CD14-positive monocyte (primary cell): ENCODE measurements at regions not wholly inside any gene's neighbourhood (a gene's known extent, or its start where the extent isn't known, plus 50 kb on each side); places are given as distances from the start of the nearest gene placed in this dataset.

Source experiments
- DNase-seq, 3 donors: peaks; one replicate each; pipeline ENCODE4 v3.0.0-alpha.2; 2011 to 2022
- H2AFZ ChIP-seq: 2 replicates; pipeline ENCODE4 v1.6.0; 2012; ENCODE audit warnings: mild to moderate bottlenecking, low read depth, low read length, inconsistent platforms; ENCODE audit not compliant: insufficient read depth, poor library complexity, severe bottlenecking
- H3K27ac ChIP-seq, 2 donors: 1 replicate in 1 of 2; 2 replicates in 1 of 2; pipeline ENCODE4 v1.5.1; 2012 to 2013; ENCODE audit warnings: low read length in 2 of 2, control low read depth in 1 of 2, inconsistent platforms in 1 of 2, low read depth in 1 of 2, mild to moderate bottlenecking in 1 of 2
- H3K27me3 ChIP-seq, 2 donors: one replicate each; pipeline versions ENCODE4 v1.6.0 to v1.6.1; 2011 to 2013; ENCODE audit warnings: low read length in 2 of 2; ENCODE audit not compliant: control insufficient read depth in 2 of 2, insufficient read depth in 2 of 2
- H3K36me3 ChIP-seq, 2 donors: replicated peaks in 1 of 2; 1 replicate in 1 of 2; 2 replicates in 1 of 2; pipeline versions ENCODE4 v1.5.1 to v1.6.1; 2012 to 2013; ENCODE audit warnings: low read length in 2 of 2, control low read depth in 1 of 2, inconsistent platforms in 1 of 2, mild to moderate bottlenecking in 1 of 2; ENCODE audit not compliant: insufficient read depth in 2 of 2, control insufficient read depth in 1 of 2
- H3K4me1 ChIP-seq, 2 donors: 1 replicate in 1 of 2; 2 replicates in 1 of 2; pipeline versions ENCODE4 v1.5.1 to v1.6.1; 2012 to 2013; ENCODE audit warnings: low read length in 2 of 2, control low read depth in 1 of 2, inconsistent platforms in 1 of 2, mild to moderate bottlenecking in 1 of 2, moderate library complexity in 1 of 2; ENCODE audit not compliant: insufficient read depth in 2 of 2, control insufficient read depth in 1 of 2
- H3K4me2 ChIP-seq: replicated peaks from 2 replicates; pipeline ENCODE3; 2012; ENCODE audit warnings: low read length, moderate library complexity, mild to moderate bottlenecking; ENCODE audit not compliant: poor library complexity, severe bottlenecking; ENCODE audit errors: extremely low read depth
- H3K4me3 ChIP-seq, 3 experiments: fragments of 200-600 bp in 1 of 3; sonication (generic) in 1 of 3; replicated peaks in 1 of 3; 1 replicate in 2 of 3; 2 replicates in 1 of 3; pipeline ENCODE4 v1.5.1; 2011 to 2013; ENCODE audit warnings: low read length in 3 of 3, mild to moderate bottlenecking in 3 of 3, control low read depth in 2 of 3, low read depth in 2 of 3, inconsistent platforms in 1 of 3, moderate library complexity in 1 of 3
- H3K79me2 ChIP-seq: 2 replicates; pipeline ENCODE4 v1.6.0; 2012; ENCODE audit warnings: mild to moderate bottlenecking, control low read depth, inconsistent platforms, low read length, moderate library complexity; ENCODE audit not compliant: insufficient read depth
- H3K9ac ChIP-seq: 2 replicates; pipeline ENCODE4 v1.6.0; 2017; ENCODE audit warnings: low read length, mild to moderate bottlenecking; ENCODE audit not compliant: insufficient read depth, poor library complexity, severe bottlenecking
- H3K9me3 ChIP-seq, 2 donors: replicated peaks in 1 of 2; 1 replicate in 1 of 2; 2 replicates in 1 of 2; pipeline versions ENCODE4 v1.5.1 to v1.6.1; 2012 to 2013; ENCODE audit warnings: low read length in 2 of 2, control low read depth in 1 of 2; ENCODE audit not compliant: control insufficient read depth in 1 of 2, insufficient read depth in 1 of 2
- H4K20me1 ChIP-seq: 2 replicates; pipeline ENCODE4 v1.6.0; 2012; ENCODE audit warnings: mild to moderate bottlenecking, low read length, control low read depth, moderate library complexity; ENCODE audit not compliant: insufficient read depth
- H3K27ac Mint-ChIP-seq, 7 donors: one replicate each; pipeline ENCODE4 v1.8.0; 2020; ENCODE audit warnings: mild to moderate bottlenecking in 7 of 7, mixed read lengths in 7 of 7, moderate library complexity in 6 of 7, inconsistent platforms in 2 of 7
- H3K27me3 Mint-ChIP-seq, 3 donors: one replicate each; pipeline ENCODE4 v1.8.0; 2021 to 2022; ENCODE audit warnings: low read depth in 3 of 3, mild to moderate bottlenecking in 3 of 3, mixed read lengths in 3 of 3, moderate library complexity in 3 of 3, inconsistent platforms in 1 of 3
- H3K36me3 Mint-ChIP-seq, 2 donors: one replicate each; pipeline ENCODE4 v1.8.0; 2020; ENCODE audit warnings: mixed read lengths in 2 of 2, inconsistent platforms in 1 of 2, mild to moderate bottlenecking in 1 of 2
- H3K4me1 Mint-ChIP-seq: one replicate; pipeline ENCODE4 v1.8.0; 2020; ENCODE audit warnings: mild to moderate bottlenecking, mixed read lengths
- H3K4me3 Mint-ChIP-seq, 2 donors: one replicate each; pipeline ENCODE4 v1.8.0; 2020; ENCODE audit warnings: mild to moderate bottlenecking in 2 of 2, mixed read lengths in 2 of 2, moderate library complexity in 1 of 2
- H3K9me3 Mint-ChIP-seq, 7 donors: one replicate each; pipeline ENCODE4 v1.8.0; 2020 to 2022; ENCODE audit warnings: mixed read lengths in 7 of 7, mild to moderate bottlenecking in 6 of 7, moderate library complexity in 6 of 7, inconsistent platforms in 2 of 7
- CTCF ChIP-seq: fragments of 200-600 bp; IDR thresholded peaks from one replicate; pipeline ENCODE4 v1.8.0; 2022; ENCODE audit warnings: antibody characterized with exemption, mild to moderate bottlenecking
- WGBS: methylation state at CpG from one replicate; pipeline ENCODE4 v1.1.5; 2013; ENCODE audit warnings: missing lambda C conversion rate; ENCODE audit not compliant: insufficient coverage; 5-methylcytosine and 5-hydroxymethylcytosine counted together
- intact Hi-C, 2 donors: fragments of 100-400 bp; cut with micrococcal nuclease; formaldehyde crosslinking; loops; one replicate each; pipeline versions ENCODE4 v1.15.0 to v1.15.1; 2023

DNA sequence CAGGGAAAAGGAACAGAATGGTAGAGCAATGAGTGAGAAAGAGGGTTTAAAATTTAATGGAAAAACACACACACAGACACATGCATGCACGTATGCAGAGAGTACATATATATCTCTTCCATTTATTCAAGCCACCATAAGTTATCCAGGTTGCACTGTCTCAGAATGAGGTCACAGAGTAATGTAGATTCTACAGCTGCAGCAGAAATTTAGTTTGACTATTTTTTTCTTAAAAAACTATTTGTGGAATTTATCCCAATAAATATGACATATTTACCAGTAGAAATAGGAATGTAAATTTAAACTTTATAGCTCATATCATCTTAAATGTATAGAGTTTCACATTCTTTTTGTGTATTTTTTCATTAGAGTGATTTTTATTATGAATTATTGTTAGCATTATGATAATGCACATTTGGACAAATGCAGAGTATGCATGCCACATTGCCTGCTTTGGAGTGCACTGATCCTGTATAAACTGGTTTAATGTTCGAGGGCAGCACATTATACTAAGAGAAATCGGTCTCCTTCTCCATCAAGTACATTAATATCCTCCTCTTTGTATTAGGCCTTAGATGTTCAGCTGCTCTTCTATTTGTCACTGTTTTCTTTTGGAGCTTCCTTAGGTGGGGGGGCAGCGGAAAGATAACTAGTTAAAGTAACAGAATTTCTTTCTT lies 216.3 kb upstream of the TARS1 start:
- Mint-ChIP-seq H3K27ac (no peak overlapping the region), H3K9me3 (peaks cover 0 to 5% (median 3%) of the 10 kb centered on the region in 7 donors), H3K4me1 (peaks cover 6% of the 10 kb centered on the region), H3K4me3 (no peak overlapping the region), H3K36me3 (no peaks in the 10 kb centered on the region), H3K27me3 (peaks cover 0 to 7% (median 0%) of the 10 kb centered on the region in 3 donors)
- H3K36me3 ChIP-seq = no peaks in the 10 kb centered on the region
- no peak overlapping the region for H3K27ac ChIP-seq
- H3K9me3 ChIP-seq = no peaks in the 10 kb centered on the region
- no peaks in the 10 kb centered on the region for H3K27me3 ChIP-seq
- no peaks in the 10 kb centered on the region for H3K4me1 ChIP-seq
- no peak for TF ChIP-seq CTCF
- no peaks in the 10 kb centered on the region for H4K20me1 ChIP-seq
- no peaks in the 10 kb centered on the region for H3K79me2 ChIP-seq
- no CpG with 5 or more reads among the region's 4 CpGs for WGBS
- intact Hi-C loops = no loop called here
- no peak overlapping the region for H2AFZ ChIP-seq
- no peak overlapping the region for H3K9ac ChIP-seq
- H3K4me2 ChIP-seq = no peak overlapping the region
- H3K4me3 ChIP-seq = no peak overlapping the region
- no peak for DNase-seq

- Mint-ChIP-seq H3K4me1 (peaks cover 7% of the 10 kb centered on the region), H3K36me3 (no peaks in the 10 kb centered on the region), H3K4me3 (no peak overlapping the region), H3K27me3 (peaks cover 0 to 10% (median 0%) of the 10 kb centered on the region in 3 donors), H3K27ac (no peak overlapping the region), H3K9me3 (peaks cover 0 to 5% (median 2%) of the 10 kb centered on the region in 7 donors)
- H4K20me1 ChIP-seq = no peaks in the 10 kb centered on the region
- H3K4me1 ChIP-seq = no peaks in the 10 kb centered on the region
- H3K27me3 ChIP-seq = no peaks in the 10 kb centered on the region
- H3K36me3 ChIP-seq = no peaks in the 10 kb centered on the region
- no peak overlapping the region for H3K4me3 ChIP-seq
- no peak overlapping the region for H3K4me2 ChIP-seq
- H3K27ac ChIP-seq = no peak overlapping the region
- intact Hi-C loops = no loop called here
- TF ChIP-seq CTCF = no peak
- H3K9ac ChIP-seq = no peak overlapping the region
- H2AFZ ChIP-seq = no peak overlapping the region
- H3K79me2 ChIP-seq = no peaks in the 10 kb centered on the region
- H3K9me3 ChIP-seq = no peaks in the 10 kb centered on the region
- no peak for DNase-seq
These were observed 213.5 kb upstream of the TARS1 start for GRCh38 chr5:33227247-33227646.
